GM19372 (cell line): ENCODE measurements at regions not wholly inside any gene's neighbourhood (a gene's known extent, or its start where the extent isn't known, plus 50 kb on each side); places are given as distances from the start of the nearest gene placed in this dataset.
"Not testable (repeated sequence)": the region's sequence is repeated elsewhere in the genome, so short reads cannot be mapped to it uniquely, and the experiment has no call there.

Source experiments
- ATAC-seq: cut with Tn5 transposase; IDR thresholded peaks from one replicate; pipeline ENCODE4 v1.9.1; 2021; ENCODE audit warnings: mild to moderate bottlenecking, low read depth, moderate library complexity; ENCODE audit not compliant: unreplicated experiment

DNA sequence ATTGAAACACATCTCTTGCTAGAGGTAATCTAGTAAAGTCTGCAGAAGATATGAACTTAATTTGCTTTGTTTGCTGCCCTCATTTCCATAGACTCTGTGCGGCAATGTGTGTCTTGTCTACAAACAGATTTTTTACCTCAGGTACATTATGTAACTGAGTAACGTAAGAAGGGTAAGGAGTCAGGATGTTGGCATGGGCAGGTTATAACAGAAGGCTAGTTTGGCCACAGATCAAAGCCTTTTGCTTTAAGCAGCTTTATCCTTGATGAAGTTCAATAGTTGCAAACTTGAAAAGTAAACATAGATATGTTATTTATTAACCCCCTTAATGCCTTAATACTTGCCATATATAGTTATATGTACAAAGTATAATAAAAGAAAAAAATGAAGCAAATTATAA lies 391.6 kb upstream of the FKBP1C start:
- no peak for ATAC-seq

DNA sequence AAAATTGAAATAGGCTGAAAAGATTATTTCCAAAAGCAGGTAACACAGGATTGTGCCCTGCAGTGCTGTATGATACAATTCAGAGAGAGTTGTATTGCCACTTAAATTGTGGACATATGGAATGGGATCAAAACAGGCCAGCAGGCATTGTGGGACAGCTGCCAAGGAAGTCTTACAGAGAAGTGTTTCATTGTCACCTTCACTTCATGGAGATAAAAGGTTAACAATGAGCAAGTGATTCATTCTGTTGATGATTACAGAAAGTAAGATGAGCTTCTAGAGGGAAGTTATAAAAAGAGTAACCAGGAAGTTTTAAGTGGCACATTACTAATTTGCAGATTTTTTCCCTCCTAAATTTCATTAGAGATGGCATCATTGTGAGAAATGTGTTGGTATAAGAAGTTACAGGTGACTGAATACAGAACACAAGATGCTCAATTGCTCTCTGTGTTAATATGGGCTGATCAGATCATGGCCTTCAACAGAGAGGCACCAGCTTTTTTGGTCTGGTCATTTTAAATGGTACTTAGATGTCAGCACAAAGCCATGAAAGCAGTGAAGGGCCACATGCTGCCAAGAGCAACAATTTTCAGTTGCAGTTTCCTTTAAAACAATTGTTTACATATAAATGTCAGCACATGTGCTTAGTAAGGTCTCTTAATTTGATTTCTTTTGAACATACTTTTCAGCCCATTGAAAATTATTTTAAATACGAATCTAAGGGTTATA lies 402.5 kb upstream of the FKBP1C start:
- no peak for ATAC-seq

DNA sequence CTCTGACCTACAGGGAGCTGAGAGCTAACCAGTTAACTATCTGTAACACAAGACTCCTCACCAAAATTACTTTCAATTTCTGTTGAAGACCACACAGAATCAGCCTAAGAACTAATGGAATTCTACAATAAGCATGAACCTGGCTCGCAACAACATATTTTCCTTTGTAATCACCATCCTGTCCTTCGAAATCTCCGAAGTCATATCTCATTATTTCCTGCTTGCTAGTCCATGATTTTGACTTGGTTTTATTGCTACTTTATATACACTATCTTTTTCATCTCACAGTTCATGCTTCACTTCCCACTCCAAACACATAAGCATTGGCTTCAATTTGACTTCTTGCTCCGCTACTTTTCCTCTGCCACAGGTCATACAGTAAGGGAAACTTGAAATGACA lies 405.8 kb upstream of the FKBP1C start:
- ATAC-seq: no peak

DNA sequence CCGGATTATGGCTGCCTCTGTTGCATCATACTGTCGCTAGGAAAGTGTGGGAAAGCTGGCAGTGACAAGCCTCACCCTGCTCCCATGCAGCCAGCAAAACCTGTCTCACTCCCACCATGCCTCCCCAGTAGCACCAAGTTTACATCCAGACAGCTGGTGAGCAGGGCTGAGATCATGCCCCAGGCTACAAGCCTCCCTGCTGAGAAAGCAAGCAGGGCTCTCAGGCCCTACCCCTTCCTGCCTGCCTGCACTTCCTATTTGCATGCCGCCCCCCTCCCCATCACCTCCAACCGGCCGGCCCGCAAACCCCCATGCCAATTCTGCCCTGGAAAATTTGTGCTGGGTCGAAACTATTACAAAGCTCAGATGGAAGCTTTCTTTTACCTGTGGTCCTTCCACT lies 408.2 kb upstream of the FKBP1C start:
- ATAC-seq: no peak

DNA sequence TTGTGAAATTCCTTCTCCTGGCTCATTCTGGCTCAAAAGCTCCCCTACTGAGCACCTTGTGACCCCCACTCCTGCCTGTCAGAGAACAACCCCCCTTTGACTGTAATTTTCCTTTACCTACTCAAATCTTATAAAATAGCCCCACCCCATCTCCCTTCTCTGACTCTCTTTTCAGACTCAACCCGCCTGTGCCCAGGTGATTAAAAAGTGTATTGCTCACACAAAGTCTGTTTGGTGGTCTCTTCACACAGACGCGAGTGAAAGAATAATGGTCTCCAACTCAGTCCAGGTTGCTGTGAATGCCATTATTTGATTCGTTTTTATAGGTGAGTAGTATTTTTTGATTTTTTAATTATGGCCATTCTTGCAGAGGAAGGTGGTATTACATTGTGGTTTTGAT lies 414.1 kb upstream of the FKBP1C start:
- no peak for ATAC-seq

DNA sequence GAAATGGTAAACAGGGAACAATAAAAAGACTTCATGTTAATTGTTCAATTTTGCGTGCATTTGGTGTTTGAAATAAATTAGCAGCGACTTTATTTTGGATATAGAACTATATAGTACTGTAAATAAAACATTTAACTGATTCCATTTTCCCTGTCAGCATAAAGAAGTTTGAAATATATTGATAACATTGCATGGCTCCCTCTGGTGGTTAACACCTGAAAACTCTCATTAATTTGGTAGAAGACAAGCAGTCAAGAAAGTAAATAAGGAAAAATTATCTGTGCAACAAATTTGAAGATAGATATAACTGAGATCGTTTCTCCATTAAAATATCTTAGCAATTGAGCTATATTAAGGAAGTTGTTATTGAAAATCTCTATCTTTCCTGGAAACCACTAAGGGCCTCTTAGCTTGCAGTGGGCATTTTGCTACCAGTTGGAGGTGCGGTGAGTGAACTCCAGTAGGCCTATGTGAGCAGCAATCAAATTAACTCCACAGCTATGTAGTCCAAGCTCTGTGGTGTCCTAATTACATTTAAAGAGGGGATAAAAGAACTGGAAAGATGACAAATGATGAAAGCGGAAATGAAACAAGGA lies 435.7 kb upstream of the FKBP1C start:
- no peak for ATAC-seq

DNA sequence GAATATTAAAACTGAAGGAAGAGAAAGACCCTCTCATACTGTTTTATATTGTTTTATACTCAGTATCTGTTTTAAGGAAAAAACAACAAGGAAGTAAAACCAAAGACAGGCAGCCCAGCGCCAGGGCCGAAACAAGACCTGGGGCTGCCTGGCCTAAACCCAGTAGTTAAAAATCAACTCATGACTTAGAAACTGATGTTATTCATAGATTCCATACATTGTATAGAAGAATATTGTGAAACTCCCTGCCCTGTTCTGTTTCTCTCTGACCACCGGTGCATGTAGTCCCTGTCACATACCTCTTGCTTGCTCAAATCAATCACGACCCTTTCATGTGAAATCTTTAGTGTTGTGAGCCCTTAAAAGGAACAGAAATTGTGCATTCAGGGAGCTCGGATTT lies 445.1 kb upstream of the FKBP1C start:
- not testable (repeated sequence) for ATAC-seq

DNA sequence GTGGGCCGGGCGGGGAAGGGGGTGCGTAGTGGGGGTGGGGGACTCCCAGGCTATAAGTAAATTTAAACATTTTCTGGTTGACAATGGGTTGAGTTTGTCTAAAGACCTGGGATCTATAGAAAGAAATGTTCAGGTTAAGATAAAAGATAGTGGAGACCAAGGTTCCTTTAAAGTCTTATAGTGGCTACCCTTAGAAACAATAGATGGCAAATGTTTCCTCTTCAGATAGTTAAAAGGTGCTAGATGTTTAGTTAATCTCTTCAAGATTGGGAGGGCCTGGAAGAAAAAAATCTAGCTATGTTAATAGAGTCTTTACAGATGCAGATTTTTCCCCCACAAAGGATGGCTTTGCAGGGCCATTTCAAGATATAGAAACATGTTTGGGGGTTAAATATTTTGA lies 446.4 kb upstream of the FKBP1C start:
- ATAC-seq: no peak

DNA sequence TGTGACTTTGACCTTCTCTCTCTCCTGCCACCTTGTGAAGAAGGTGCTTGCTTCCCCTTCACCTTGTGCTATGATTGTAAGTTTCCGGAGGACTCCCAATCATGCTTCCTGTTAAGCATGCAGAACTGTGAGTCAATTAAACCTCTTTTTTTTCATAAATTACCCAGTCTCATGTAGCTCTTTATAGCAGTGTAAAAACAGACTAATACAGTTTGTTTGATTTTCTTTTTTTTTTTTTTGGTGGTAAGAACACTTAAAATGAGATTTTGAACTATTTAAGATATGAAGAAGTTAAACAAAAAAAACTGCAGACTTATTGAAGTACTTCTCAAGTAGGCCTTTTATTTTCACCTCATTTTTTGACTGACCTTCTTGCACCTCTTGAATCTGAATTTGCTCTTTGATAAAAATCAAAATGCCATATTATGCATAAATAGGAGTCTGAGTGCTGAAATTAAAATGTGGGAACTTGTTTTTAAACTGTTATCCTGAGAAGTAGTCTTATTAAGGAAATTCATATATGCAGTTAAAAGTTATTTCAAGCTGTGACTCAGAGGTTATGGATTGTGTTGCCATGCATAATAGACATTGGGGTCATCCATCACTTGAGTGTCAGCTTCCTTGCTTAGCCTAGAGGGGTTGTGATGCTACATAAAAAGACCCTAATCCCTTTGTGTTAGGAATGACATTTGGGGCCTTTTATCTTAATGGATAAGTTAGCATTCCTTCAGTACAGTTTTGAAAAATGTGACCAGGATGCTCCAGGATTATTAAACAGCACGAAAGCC lies 447.9 kb upstream of the FKBP1C start:
- no peak for ATAC-seq

DNA sequence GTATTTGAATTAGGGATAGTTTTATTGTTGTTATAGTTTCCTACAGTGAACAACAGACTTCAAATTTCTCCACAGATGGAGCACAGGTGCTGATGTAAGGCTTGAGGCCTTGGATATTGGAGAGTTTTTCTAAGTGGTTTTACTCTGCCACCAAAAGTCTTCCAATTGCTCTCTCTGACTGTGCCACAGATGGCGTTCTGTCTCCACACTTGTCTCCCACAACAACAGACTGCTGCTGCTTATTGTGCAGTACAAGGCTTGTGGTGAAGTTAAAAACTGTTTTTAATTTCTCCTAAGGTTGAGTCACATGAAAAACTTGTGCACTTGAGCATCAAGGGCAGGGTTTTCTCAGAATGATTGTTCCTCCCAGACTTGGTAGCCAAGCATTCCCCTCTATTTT lies 460.9 kb upstream of the KHDRBS2 start:
- ATAC-seq: no peak

DNA sequence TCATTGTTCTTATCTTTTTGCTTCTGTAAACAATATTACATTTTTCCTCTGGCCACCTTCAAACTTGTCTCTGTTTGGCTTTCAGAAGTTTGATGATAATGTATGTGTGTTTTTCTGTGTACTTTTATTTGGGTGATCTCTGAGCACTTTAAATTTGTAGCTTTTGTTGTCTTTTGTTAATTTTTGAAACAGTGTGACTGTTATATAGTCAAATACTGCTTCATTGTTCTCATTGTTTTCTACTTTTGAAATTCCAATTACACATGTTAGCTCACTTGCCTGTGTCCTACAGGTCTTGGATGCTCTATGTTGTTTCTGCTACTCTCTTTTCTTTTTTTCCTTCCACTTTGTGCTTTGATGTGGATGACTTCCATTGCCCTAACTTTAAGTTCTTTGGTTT lies 460.1 kb upstream of the KHDRBS2 start:
- ATAC-seq: no peak

DNA sequence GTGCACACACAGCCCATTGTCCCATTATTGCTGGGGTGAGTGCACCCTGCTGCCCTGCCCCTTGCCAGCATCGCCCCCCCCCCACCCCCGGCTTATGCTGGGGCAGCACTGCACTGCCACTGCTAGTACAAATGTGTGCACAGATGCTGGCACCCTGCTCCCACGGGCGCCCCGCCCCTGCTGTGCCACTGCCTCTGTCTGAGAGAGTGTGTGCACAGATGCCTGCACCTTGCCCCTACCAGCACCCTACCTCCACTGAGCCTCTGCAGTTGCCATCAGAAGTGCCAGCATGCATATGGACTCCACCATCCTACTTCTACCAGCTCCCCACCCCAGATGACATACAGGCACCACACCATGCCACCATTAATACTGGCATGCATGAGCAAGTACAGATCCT lies 454.6 kb upstream of the KHDRBS2 start:
- ATAC-seq: no peak

DNA sequence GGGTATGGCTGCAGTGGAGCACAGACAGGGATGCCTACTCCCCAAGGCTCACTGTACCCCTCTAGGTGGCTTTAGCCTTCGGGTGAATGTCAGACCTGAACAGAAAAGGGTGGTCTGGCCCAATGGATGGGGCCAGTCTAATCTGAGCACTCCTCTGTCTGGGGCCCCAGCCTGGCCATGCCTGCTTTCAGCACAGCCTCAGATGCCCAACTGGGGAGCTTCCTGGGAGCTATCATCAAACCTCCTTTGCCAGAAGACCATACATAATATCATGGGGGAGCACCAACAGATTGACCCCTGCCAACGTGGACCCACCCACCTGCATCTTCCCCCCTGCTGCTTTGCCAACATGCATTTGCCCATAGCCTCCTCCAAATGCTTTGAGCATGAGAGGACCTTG lies 454.1 kb upstream of the KHDRBS2 start:
- no peak for ATAC-seq

DNA sequence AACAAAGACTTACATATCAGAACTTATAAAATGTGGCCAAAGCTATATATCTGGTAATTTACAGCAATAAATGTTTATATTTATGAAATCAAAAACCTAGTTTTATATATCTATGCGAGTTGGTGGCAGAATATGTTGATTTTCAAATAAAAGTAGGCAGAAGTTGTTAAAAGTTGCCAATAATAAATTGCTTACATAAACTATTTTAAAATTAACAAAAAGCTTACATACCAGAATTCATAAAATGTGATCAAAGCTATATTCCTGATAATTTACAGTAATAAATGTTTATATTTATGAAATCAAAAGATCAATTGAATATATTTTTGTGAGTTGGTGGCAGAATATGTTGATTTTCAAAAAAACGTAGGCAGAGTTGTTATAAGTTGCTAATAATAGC lies 451.8 kb upstream of the KHDRBS2 start:
- no peak for ATAC-seq

DNA sequence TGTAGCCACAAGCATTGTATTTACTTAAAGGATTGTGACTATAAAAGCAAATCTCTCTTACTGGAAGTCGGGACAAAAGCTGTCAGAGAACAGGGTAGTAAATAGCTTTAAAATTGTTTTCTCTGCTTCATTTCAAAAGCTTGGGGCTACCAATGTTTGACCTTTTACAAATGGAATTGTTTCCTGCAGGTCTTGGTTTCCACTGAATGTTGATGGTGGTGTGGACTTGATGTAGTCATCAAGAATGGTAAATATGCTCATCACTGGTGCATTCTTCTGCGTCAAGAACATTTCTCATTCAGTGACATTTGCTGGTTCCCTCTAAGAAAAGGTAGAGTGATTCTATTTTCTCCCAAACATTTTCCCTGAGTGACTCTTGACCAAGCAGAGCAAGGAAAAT lies 435.4 kb upstream of the KHDRBS2 start:
- no peak for ATAC-seq

DNA sequence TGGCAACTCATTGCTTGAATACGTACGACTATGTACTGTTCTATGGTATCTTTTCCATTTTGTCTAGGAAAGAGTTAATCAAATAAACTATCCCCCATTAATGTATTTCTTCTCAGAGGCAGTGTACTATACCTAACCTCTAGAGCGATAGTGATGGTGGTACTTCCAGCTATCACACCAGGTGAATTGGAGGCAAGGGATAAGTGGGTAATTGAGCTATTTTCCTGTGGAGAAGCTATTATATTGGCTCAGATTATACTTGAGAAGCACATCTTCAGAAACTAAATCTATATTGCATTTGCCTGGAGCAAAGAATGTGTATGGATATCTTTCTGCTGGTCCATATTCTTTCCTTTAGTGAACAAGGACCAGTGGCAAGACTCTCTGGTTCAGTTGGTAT lies 430.7 kb upstream of the KHDRBS2 start:
- ATAC-seq: no peak

DNA sequence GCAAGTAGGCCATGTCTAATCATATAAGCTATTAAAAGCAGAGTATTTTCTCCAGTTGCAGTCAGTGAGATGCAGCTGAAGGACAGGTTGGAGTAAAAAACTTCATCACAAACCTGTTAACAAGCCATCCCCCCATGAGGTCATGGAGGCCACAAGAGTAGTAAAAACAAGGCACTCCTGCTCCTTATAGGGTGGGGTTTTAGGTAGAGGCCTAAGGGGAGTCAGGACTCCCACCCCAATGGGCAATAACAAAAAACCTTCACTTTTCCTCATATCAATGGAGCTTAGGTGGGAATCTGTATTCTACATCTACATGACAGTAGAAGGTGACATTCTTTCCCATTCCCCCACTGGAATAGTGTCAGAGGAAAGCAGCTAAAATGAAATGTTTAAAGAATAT lies 428.1 kb upstream of the KHDRBS2 start:
- ATAC-seq: no peak

DNA sequence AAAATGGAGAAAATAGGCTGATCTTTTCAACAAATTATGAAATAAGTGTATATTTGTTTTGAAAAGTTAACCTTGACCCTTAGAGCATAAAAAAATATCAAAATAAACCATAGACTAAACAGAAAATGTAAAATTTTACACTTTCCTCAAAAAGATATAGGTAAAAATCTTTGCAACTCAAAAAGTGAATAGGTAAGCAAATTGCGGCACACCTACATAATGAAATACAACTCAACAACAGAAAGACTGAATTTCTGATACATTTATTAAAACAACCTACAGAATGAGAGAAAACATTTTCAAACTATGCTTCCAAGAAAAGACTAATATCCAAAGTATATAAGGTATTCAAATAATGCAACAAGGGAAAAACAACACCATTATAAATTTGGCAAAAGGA lies 425.7 kb upstream of the KHDRBS2 start:
- ATAC-seq: no peak

DNA sequence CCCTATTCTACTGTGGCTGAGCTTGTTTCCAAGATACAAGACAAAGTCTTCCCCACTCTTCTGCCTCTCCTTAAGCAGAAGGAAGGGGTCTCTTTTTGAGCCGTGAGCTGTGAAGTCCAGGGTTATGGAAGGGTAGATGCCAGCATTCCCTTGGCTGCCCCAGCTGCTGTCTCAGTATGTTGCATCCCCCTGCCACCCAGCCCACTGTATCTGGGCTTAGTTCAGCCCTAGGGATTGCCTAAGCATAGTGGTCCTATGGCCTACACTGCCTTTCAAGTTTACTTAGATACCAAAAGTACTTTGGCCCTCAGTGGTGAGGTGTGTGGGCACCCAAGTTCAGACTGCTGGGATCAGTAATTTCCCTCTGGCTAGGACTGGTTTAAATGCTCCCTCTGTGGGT lies 421.9 kb upstream of the KHDRBS2 start:
- ATAC-seq: no peak

DNA sequence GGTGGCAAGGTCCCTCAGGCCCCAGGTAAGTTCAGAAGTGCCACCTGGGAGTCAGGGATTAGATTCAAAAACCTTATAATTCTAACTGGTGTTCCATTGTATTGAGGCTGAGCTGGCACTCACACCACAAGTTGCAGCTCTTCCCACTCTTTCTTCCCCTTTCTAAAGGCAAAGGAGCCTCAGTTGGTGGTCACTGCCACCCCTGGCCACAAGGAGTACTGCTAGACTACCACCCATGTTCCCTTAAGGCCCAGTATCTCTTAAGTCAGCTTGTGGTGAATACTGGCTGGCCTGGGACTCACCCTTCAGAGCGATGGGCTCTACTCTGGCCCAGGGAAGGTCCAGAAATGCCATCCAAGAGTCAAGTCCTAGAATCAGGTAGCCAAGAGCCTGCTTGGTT lies 421.1 kb upstream of the KHDRBS2 start:
- ATAC-seq: no peak

DNA sequence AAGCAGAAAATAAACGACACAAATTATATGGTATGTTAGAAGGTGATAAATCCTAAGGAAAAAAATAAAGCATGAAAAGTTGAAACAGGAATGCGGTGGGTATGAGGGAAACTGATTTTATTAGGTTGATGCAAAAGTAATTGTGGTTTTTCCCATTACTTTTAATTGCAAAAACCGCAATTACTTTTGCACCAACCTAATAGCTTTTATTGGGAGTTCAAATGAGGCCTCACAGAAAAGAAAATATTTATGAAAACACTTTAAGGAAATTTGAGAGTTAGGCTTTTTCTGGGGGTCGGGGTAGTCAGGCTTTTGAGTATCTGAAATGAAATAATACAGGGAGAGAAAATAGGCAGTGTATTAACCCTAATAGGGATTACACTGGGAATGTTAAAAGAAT lies 397.0 kb upstream of the KHDRBS2 start:
- no peak for ATAC-seq

DNA sequence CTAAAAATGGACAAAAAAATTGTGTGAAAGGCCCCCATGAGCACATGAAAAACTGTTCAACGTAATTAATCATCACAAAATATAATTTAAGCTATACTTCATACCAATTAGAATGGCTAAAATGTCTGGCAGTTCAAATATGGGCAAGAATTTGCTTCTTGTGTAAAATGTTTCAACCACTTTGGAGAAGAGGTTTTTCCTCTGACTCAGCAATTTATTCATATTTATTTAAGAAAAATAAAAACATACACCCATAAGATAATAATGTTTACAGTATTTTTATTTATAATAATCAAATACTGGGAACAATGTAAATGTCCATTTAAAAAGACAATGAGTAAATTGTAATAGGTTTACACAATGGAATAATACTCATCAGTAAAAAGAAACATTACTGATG lies 395.1 kb upstream of the KHDRBS2 start:
- no peak for ATAC-seq
